Liver (tissue), 7 donors: ENCODE measurements at regions not wholly inside any gene's neighbourhood (a gene's known extent, or its start where the extent isn't known, plus 50 kb on each side); places are given as distances from the start of the nearest gene placed in this dataset.

Source experiments
- DNase-seq: peaks from one replicate; pipeline ENCODE4 v3.0.0-alpha.2; 2017; ENCODE audit warnings: low spot score
- H3K27ac ChIP-seq, 2 donors: one replicate each; pipeline ENCODE4 v1.7.0; 2013; ENCODE audit warnings: inconsistent platforms in 2 of 2, low read length in 2 of 2, control low read depth in 1 of 2, low read depth in 1 of 2, mild to moderate bottlenecking in 1 of 2
- H3K27me3 ChIP-seq, 4 donors: one replicate each; pipeline versions ENCODE4 v1.6.1 to v1.7.0; 2013; ENCODE audit warnings: low read length in 3 of 4, inconsistent platforms in 1 of 4, mild to moderate bottlenecking in 1 of 4, moderate library complexity in 1 of 4; ENCODE audit not compliant: control insufficient read depth in 4 of 4, insufficient read depth in 4 of 4
- H3K36me3 ChIP-seq, 4 donors: one replicate each; pipeline versions ENCODE4 v1.6.1 to v1.7.0; 2013; ENCODE audit warnings: low read length in 3 of 4, mild to moderate bottlenecking in 3 of 4, low read depth in 1 of 4, moderate library complexity in 1 of 4; ENCODE audit not compliant: control insufficient read depth in 4 of 4, insufficient read depth in 3 of 4
- H3K4me1 ChIP-seq, 4 donors: one replicate each; pipeline versions ENCODE4 v1.6.1 to v1.7.0; 2013; ENCODE audit warnings: low read length in 3 of 4, mild to moderate bottlenecking in 3 of 4, moderate library complexity in 1 of 4; ENCODE audit not compliant: control insufficient read depth in 4 of 4, insufficient read depth in 4 of 4
- H3K4me3 ChIP-seq, 3 donors: one replicate each; pipeline versions ENCODE4 v1.6.1 to v1.7.0; 2013; ENCODE audit warnings: low read length in 3 of 3, control low read depth in 1 of 3, low read depth in 1 of 3, mild to moderate bottlenecking in 1 of 3
- H3K9ac ChIP-seq, 2 donors: one replicate each; pipeline ENCODE4 v1.7.0; 2013; ENCODE audit warnings: low read length in 2 of 2, mild to moderate bottlenecking in 2 of 2, moderate library complexity in 2 of 2, control low read depth in 1 of 2, low read depth in 1 of 2
- H3K9me3 ChIP-seq, 4 donors: one replicate each; pipeline versions ENCODE4 v1.6.1 to v1.7.0; 2013; ENCODE audit warnings: low read length in 3 of 4; ENCODE audit not compliant: control insufficient read depth in 4 of 4
- ATF3 ChIP-seq: IDR thresholded peaks from 2 replicates; pipeline ENCODE4 v1.6.1; 2016; ENCODE audit warnings: antibody characterized with exemption
- EGR1 ChIP-seq, 2 donors: IDR thresholded peaks; 2 replicates each; pipeline ENCODE4 v1.6.1; 2016 to 2018; ENCODE audit warnings: antibody characterized with exemption in 2 of 2, low read depth in 2 of 2
- FOXA1 ChIP-seq: IDR thresholded peaks from 2 replicates; pipeline ENCODE4 v1.6.1; 2016; ENCODE audit warnings: antibody characterized with exemption
- FOXA2 ChIP-seq: IDR thresholded peaks from 2 replicates; pipeline ENCODE4 v1.6.1; 2016; ENCODE audit warnings: antibody characterized with exemption
- GABPA ChIP-seq, 2 donors: IDR thresholded peaks in 1 of 2; conservative IDR thresholded peaks in 1 of 2; 2 replicates each; pipeline ENCODE4 v1.6.1; 2016; ENCODE audit warnings: antibody characterized with exemption in 2 of 2, mild to moderate bottlenecking in 1 of 2, moderate library complexity in 1 of 2
- HNF4G ChIP-seq: IDR thresholded peaks from 2 replicates; pipeline ENCODE4 v1.6.1; 2016; ENCODE audit warnings: antibody characterized with exemption
- JUND ChIP-seq, 2 donors: IDR thresholded peaks; 2 replicates each; pipeline ENCODE4 v1.6.1; 2016; ENCODE audit warnings: antibody characterized with exemption in 2 of 2
- MAX ChIP-seq: IDR thresholded peaks from 2 replicates; pipeline ENCODE4 v1.6.1; 2016; ENCODE audit warnings: antibody characterized with exemption
- RAD21 ChIP-seq, 2 donors: IDR thresholded peaks; 2 replicates each; pipeline ENCODE4 v1.6.1; 2016; ENCODE audit warnings: antibody characterized with exemption in 2 of 2, mild to moderate bottlenecking in 2 of 2
- RXRA ChIP-seq, 2 donors: IDR thresholded peaks; 2 replicates each; pipeline ENCODE4 v1.6.1; 2017 to 2018; ENCODE audit warnings: antibody characterized with exemption in 2 of 2, mild to moderate bottlenecking in 1 of 2
- SP1 ChIP-seq: IDR thresholded peaks from 2 replicates; pipeline ENCODE4 v1.6.1; 2018; ENCODE audit warnings: antibody characterized with exemption, mild to moderate bottlenecking
- TAF1 ChIP-seq: conservative IDR thresholded peaks from 2 replicates; pipeline ENCODE4 v1.6.1; 2016; ENCODE audit warnings: antibody characterized with exemption, mild to moderate bottlenecking
- YY1 ChIP-seq: IDR thresholded peaks from 2 replicates; pipeline ENCODE4 v1.6.1; 2016; ENCODE audit warnings: antibody characterized with exemption, mild to moderate bottlenecking
- ZBTB33 ChIP-seq: IDR thresholded peaks from 2 replicates; pipeline ENCODE4 v1.6.1; 2016; ENCODE audit warnings: antibody characterized with exemption
- WGBS: extraction: QIAGEN DNeasy Blood & Tissue Kit; methylation state at CpG from one replicate; pipeline ENCODE4 v1.1.7; 2013; 5-methylcytosine and 5-hydroxymethylcytosine counted together
- donor health status: healthy.
- donor health status: healthy.
- donor health status: healthy.
- donor health status: healthy.

DNA sequence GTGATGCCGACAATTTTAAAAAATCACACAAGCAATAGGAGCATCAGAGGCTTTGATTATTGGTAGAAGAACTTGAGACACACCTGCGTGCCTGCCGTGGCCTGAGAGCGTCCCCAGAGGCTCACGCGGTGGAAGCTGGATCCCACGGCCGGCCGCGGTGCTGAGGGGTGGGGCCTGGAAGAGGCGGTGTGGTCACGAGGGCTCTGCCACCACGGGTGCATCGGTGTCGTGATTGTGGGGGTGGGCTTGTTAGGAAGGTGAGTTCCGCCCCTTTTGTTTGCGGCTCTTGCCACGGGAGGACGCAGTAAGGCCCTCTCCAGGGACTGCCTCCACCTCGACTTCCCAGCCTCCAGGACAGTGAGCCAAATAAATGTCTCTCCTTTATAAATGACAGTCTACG is 77.2 kb upstream of the ADRA2C start:
- no peak for TF ChIP-seq RXRA (IDR thresholded peaks at IDR 0.05)
- no peak for TF ChIP-seq FOXA1
- TF ChIP-seq ATF3, result no peak
- TF ChIP-seq JUND (IDR thresholded peaks at IDR 0.05), result no peak
- no peak for TF ChIP-seq SP1
- TF ChIP-seq RAD21 (IDR thresholded peaks at IDR 0.05), result no peak
- TF ChIP-seq ZBTB33, result no peak
- TF ChIP-seq EGR1 (IDR thresholded peaks at IDR 0.05; ENCODE audit: low read depth in 2 of 2), result no peak
- TF ChIP-seq YY1, result no peak
- no peak for TF ChIP-seq FOXA2
- no peak for TF ChIP-seq TAF1
- no peak overlapping the region for H3K9ac ChIP-seq
- no peaks in the 10 kb centered on the region for H3K9me3 ChIP-seq
- H3K4me3 ChIP-seq, result no peak overlapping the region
- no peaks in the 10 kb centered on the region for H3K4me1 ChIP-seq
- no peak overlapping the region for H3K27ac ChIP-seq
- H3K36me3 ChIP-seq, result no peaks in the 10 kb centered on the region
- no peak for DNase-seq
- 88% methylated on average over 21 of the region's 21 CpGs for WGBS
- H3K27me3 ChIP-seq, result no peaks in the 10 kb centered on the region

- no peak for DNase-seq
- Histone ChIP-seq H3K9me3 (no peaks in the 10 kb centered on the region), H3K27ac (no peak overlapping the region), H3K9ac (no peak overlapping the region), H3K36me3 (no peaks in the 10 kb centered on the region), H3K4me1 (no peaks in the 10 kb centered on the region), H3K4me3 (no peak overlapping the region), H3K27me3 (no peaks in the 10 kb centered on the region)
- 92% methylated on average over 24 of the region's 24 CpGs for WGBS
- TF ChIP-seq FOXA2 (no peak), SP1 (no peak), YY1 (no peak), RXRA (IDR thresholded peaks at IDR 0.05) (no peak), ZBTB33 (no peak), JUND (IDR thresholded peaks at IDR 0.05) (no peak), GABPA (IDR thresholded peaks at IDR 0.05 in 1 of 2, conservative IDR thresholded peaks at IDR 0.05 in 1 of 2) (no peak), EGR1 (IDR thresholded peaks at IDR 0.05; ENCODE audit: low read depth in 2 of 2) (no peak), MAX (no peak), TAF1 (no peak), HNF4G (no peak)
Measured at GRCh38 chr4:3688018-3688998, 77.9 kb upstream of the ADRA2C start.
